Osteocyte (in vitro differentiated cells): ENCODE measurements at regions not wholly inside any gene's neighbourhood (a gene's known extent, or its start where the extent isn't known, plus 50 kb on each side); places are given as distances from the start of the nearest gene placed in this dataset.

Experiments
- DNase-seq: peaks from one replicate; pipeline ENCODE4 v3.0.0; 2021; ENCODE audit warnings: mixed read lengths; ENCODE audit not compliant: unreplicated experiment; ENCODE audit errors: extremely low spot score
- H3K27ac Mint-ChIP-seq: one replicate; pipeline ENCODE4 v1.8.0; 2021; ENCODE audit warnings: mild to moderate bottlenecking, mixed read lengths; ENCODE audit not compliant: unreplicated experiment
- H3K27me3 Mint-ChIP-seq: one replicate; pipeline ENCODE4 v1.8.0; 2021; ENCODE audit warnings: mixed read lengths; ENCODE audit not compliant: unreplicated experiment
- H3K36me3 Mint-ChIP-seq: one replicate; pipeline ENCODE4 v1.8.0; 2021; ENCODE audit warnings: mixed read lengths; ENCODE audit not compliant: unreplicated experiment
- H3K4me1 Mint-ChIP-seq: one replicate; pipeline ENCODE4 v1.8.0; 2021; ENCODE audit warnings: mixed read lengths; ENCODE audit not compliant: unreplicated experiment
- H3K4me3 Mint-ChIP-seq: one replicate; pipeline ENCODE4 v1.8.0; 2021; ENCODE audit warnings: mild to moderate bottlenecking, moderate library complexity, mixed read lengths; ENCODE audit not compliant: unreplicated experiment
- H3K9me3 Mint-ChIP-seq: one replicate; pipeline ENCODE4 v1.8.0; 2021; ENCODE audit warnings: mixed read lengths; ENCODE audit not compliant: unreplicated experiment
- TF ChIP-seq, protein P1 (sequence below): fragments of 200-600 bp; sonication (generic); IDR thresholded peaks from 2 replicates; pipeline ENCODE4 v1.5.0; 2021; ENCODE audit warnings: antibody characterized with exemption, mild to moderate bottlenecking, moderate library complexity

DNA sequence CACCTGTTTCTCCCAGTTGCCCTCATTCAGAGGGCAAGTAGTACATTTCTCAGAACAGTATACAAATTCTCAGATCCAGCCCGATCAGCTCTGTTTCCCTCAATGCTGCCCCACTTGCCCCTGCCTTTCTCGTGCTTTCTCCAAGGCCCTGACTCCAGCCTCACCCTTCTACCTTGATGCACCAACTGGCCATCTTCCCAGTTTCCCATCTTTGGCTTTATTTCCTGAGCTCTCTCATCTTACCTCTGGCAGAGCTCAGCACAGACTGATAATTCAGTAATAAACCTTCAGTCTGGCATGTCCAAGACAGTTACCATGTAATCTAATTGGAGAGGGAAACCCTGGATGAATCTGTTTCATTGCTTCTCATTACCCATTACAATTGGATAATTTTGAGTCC lies 184.5 kb upstream of the ISX start:
- Mint-ChIP-seq H3K4me1 (no peaks in the 10 kb centered on the region), H3K4me3 (no peak overlapping the region), H3K27ac (no peak overlapping the region), H3K36me3 (no peaks in the 10 kb centered on the region), H3K27me3 (no peaks in the 10 kb centered on the region), H3K9me3 (peaks cover 17% of the 10 kb centered on the region)
- no peak for DNase-seq
- TF ChIP-seq, protein P1, sequence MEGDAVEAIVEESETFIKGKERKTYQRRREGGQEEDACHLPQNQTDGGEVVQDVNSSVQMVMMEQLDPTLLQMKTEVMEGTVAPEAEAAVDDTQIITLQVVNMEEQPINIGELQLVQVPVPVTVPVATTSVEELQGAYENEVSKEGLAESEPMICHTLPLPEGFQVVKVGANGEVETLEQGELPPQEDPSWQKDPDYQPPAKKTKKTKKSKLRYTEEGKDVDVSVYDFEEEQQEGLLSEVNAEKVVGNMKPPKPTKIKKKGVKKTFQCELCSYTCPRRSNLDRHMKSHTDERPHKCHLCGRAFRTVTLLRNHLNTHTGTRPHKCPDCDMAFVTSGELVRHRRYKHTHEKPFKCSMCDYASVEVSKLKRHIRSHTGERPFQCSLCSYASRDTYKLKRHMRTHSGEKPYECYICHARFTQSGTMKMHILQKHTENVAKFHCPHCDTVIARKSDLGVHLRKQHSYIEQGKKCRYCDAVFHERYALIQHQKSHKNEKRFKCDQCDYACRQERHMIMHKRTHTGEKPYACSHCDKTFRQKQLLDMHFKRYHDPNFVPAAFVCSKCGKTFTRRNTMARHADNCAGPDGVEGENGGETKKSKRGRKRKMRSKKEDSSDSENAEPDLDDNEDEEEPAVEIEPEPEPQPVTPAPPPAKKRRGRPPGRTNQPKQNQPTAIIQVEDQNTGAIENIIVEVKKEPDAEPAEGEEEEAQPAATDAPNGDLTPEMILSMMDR = no peak

DNA sequence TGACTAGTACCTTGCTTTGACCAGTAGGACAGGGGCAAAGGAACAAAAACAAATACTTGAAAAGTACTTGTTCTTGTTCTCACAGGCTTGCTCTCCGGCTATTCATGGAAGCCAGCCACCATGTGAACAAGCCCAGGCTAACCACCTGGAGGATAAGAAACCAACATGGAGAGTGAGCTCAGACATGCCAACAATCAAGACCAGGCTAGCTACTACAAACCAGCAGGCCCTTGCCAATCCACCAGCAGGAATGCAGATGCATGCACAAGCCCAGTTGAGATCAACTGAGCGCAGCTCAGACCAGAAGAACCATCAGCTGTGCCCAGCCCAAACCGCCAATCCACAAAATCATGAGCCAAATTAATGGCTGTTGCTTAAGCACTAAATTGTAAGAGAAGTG lies 180.1 kb upstream of the ISX start:
- no peak overlapping the region for H3K27ac Mint-ChIP-seq
- no peak overlapping the region for H3K4me3 Mint-ChIP-seq
- no peaks in the 10 kb centered on the region for H3K36me3 Mint-ChIP-seq
- TF ChIP-seq, protein P1 = no peak
- H3K4me1 Mint-ChIP-seq = no peaks in the 10 kb centered on the region
- no peak for DNase-seq
- peaks cover 22% of the 10 kb centered on the region for H3K9me3 Mint-ChIP-seq
- no peaks in the 10 kb centered on the region for H3K27me3 Mint-ChIP-seq

DNA sequence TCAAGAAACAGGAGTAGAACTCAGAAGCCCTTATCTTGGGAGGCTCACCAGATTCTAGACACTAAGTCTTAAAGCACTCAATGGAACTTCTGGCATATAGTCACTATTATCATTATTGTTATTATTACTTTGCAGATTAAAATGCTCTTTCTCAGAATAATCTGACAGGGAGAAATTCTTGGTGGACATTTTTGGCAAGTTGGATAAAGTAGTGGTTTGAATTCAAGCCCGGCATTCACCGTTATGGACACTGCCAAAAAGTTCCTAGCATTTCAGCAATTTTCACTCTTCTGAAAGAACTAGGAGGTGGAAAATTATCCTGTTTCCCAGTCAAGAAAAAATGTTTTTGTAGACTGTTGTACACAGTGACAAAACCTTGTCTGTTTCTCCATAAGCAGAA lies 179.6 kb upstream of the ISX start:
- Mint-ChIP-seq H3K36me3 (no peaks in the 10 kb centered on the region), H3K4me3 (no peak overlapping the region), H3K9me3 (peaks cover 26% of the 10 kb centered on the region), H3K27ac (no peak overlapping the region), H3K27me3 (no peaks in the 10 kb centered on the region), H3K4me1 (no peaks in the 10 kb centered on the region)
- TF ChIP-seq, protein P1 = no peak
- DNase-seq = no peak

DNA sequence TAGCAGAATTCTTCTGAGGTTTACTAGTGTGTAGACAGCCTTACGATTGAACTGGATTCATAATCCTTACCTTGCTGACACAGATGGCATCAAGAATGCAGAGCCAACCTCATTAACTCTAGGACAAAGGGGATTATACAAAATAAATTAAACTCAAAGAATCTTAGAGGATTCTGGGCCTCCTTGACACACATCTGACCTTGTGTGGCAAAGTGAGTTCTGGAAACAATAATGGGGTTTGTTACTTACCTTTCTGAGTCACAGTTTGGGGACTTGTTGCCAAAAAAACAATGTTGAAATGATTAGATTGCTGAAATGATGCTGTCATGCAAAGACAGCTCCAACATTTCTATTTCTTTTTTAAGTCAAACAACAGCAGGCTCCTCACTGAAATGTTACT lies 179.1 kb upstream of the ISX start:
- Mint-ChIP-seq H3K36me3 (no peaks in the 10 kb centered on the region), H3K27ac (no peak overlapping the region), H3K27me3 (no peaks in the 10 kb centered on the region), H3K9me3 (peaks cover 30% of the 10 kb centered on the region), H3K4me1 (no peaks in the 10 kb centered on the region), H3K4me3 (no peak overlapping the region)
- TF ChIP-seq, protein P1 = no peak
- no peak for DNase-seq

DNA sequence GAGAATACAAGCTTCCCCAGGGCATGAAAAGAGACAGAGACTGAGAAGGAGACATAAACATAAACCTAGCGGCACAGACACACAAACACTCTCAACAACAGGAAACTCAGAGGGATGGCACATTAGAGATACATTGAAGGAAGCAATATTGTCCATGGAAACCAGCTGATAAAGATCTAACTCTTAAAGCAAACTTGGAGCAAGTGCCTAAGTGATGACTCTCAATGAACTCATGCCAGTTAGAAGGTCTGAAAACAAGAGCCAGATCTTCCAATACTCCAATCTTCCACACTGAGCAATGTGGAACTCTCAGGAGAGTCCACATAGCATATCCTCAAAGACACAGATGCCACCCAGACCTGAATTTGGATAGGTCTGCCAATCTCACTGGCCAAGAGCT lies 168.8 kb upstream of the ISX start:
- DNase-seq = no peak
- TF ChIP-seq, protein P1 = no peak
- H3K27ac Mint-ChIP-seq = no peak overlapping the region
- H3K36me3 Mint-ChIP-seq = no peaks in the 10 kb centered on the region
- no peaks in the 10 kb centered on the region for H3K27me3 Mint-ChIP-seq
- H3K4me3 Mint-ChIP-seq = no peak overlapping the region
- H3K4me1 Mint-ChIP-seq = no peaks in the 10 kb centered on the region
- H3K9me3 Mint-ChIP-seq = peaks cover 5% of the 10 kb centered on the region
